KMS-11 (cell line): ENCODE measurements at regions not wholly inside any gene's neighbourhood (a gene's known extent, or its start where the extent isn't known, plus 50 kb on each side); places are given as distances from the start of the nearest gene placed in this dataset.

Experiments used
- H2AFZ ChIP-seq: fragments of 200-600 bp; sonication (generic); 2 replicates; pipeline ENCODE4 v1.6.1; 2016; ENCODE audit warnings: antibody characterized with exemption, mixed run types, low read depth
- H3K27ac ChIP-seq: fragments of 200-600 bp; sonication (generic); 2 replicates; pipeline ENCODE4 v1.6.1; 2016; ENCODE audit warnings: mild to moderate bottlenecking, mixed run types
- H3K27me3 ChIP-seq: fragments of 200-600 bp; sonication (generic); 2 replicates; pipeline ENCODE4 v1.6.1; 2017; ENCODE audit warnings: mild to moderate bottlenecking, low read depth, mixed run types, moderate library complexity; ENCODE audit not compliant: insufficient read depth
- H3K36me3 ChIP-seq: fragments of 200-600 bp; sonication (generic); 2 replicates; pipeline ENCODE4 v1.6.1; 2017; ENCODE audit warnings: mild to moderate bottlenecking, mixed run types; ENCODE audit not compliant: insufficient read depth
- H3K4me1 ChIP-seq: fragments of 200-600 bp; sonication (generic); 2 replicates; pipeline ENCODE4 v1.6.1; 2016; ENCODE audit warnings: mild to moderate bottlenecking, low read depth, mixed run types; ENCODE audit not compliant: poor library complexity, severe bottlenecking
- H3K4me2 ChIP-seq: fragments of 200-600 bp; sonication (generic); 2 replicates; pipeline ENCODE4 v1.7.0; 2016; ENCODE audit warnings: mild to moderate bottlenecking, mixed run types
- H3K4me3 ChIP-seq: fragments of 200-600 bp; sonication (generic); IDR thresholded peaks from 2 replicates; pipeline ENCODE4 v1.6.1; 2017; ENCODE audit warnings: low read depth, low read length, mixed read lengths; ENCODE audit not compliant: insufficient read depth
- H3K79me2 ChIP-seq: fragments of 200-600 bp; sonication (generic); 2 replicates; pipeline ENCODE4 v1.6.1; 2016; ENCODE audit warnings: low read depth, mixed run types; ENCODE audit not compliant: insufficient read depth
- H3K9ac ChIP-seq: fragments of 200-600 bp; sonication (generic); 2 replicates; pipeline ENCODE4 v1.6.1; 2016; ENCODE audit warnings: mild to moderate bottlenecking, mixed run types
- H4K20me1 ChIP-seq: fragments of 200-600 bp; sonication (generic); 2 replicates; pipeline ENCODE4 v1.6.1; 2016; ENCODE audit warnings: mild to moderate bottlenecking, mixed run types; ENCODE audit not compliant: insufficient read depth
- TF ChIP-seq, protein P1 (sequence below): fragments of 200-600 bp; sonication (generic); conservative IDR thresholded peaks from 2 replicates; pipeline ENCODE4 v1.6.1; 2017; ENCODE audit warnings: low read depth, mild to moderate bottlenecking, antibody characterized with exemption, low read length, moderate library complexity, mixed read lengths

DNA sequence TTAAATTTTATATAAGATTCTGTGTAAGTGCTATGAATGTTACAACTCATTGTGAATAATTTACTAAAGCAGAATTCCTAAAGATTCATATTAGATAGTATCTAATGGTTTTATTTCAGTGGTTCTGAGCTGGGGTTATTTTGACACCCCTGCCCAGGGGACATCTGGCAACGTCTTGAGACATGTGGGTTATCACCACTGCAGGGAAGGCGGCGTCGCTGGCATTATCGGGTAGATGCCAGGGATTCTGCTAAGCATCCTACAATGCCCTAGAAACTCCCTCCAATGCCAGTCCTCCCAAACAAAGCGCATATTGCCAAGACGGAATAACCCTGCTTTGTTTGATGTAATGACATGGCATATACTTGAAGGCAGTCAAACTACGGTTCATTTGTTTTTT is 372.3 kb upstream of the ZFHX3 start:
- Histone ChIP-seq H3K9ac (no peak overlapping the region), H3K27me3 (no peaks in the 10 kb centered on the region)

DNA sequence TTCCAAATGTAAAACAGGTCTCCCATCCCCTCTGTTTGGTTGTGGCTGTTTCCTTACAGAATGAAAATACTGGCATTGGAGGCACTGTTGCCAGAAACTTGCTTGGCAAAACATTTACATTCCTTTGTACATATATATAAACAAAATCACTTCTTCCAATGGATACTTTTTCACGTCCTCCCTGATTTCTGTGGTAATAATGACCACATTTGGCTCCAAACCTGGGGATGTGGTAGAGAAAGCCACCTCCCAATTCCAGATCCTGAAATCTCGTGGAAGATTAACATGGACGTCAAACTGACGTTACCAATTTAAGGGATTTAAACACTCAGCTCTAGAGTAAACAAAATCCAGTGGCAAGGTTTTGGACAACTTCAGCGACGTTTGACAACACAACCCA is 370.8 kb upstream of the ZFHX3 start:
- TF ChIP-seq, protein P1, sequence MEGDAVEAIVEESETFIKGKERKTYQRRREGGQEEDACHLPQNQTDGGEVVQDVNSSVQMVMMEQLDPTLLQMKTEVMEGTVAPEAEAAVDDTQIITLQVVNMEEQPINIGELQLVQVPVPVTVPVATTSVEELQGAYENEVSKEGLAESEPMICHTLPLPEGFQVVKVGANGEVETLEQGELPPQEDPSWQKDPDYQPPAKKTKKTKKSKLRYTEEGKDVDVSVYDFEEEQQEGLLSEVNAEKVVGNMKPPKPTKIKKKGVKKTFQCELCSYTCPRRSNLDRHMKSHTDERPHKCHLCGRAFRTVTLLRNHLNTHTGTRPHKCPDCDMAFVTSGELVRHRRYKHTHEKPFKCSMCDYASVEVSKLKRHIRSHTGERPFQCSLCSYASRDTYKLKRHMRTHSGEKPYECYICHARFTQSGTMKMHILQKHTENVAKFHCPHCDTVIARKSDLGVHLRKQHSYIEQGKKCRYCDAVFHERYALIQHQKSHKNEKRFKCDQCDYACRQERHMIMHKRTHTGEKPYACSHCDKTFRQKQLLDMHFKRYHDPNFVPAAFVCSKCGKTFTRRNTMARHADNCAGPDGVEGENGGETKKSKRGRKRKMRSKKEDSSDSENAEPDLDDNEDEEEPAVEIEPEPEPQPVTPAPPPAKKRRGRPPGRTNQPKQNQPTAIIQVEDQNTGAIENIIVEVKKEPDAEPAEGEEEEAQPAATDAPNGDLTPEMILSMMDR = no peak
- H3K9ac ChIP-seq = no peak overlapping the region
- H3K27ac ChIP-seq = no peak overlapping the region
- no peak overlapping the region for H3K4me2 ChIP-seq
- H2AFZ ChIP-seq = no peak overlapping the region
- no peaks in the 10 kb centered on the region for H3K36me3 ChIP-seq
- no peak overlapping the region for H3K4me3 ChIP-seq
- H3K4me1 ChIP-seq = no peaks in the 10 kb centered on the region
- H3K27me3 ChIP-seq = no peaks in the 10 kb centered on the region
- H3K79me2 ChIP-seq = no peaks in the 10 kb centered on the region
- H4K20me1 ChIP-seq = no peaks in the 10 kb centered on the region

More for the DNA sequence above, 372.3 kb upstream of the ZFHX3 start:
- no peaks in the 10 kb centered on the region for H4K20me1 ChIP-seq
- H3K36me3 ChIP-seq = no peaks in the 10 kb centered on the region
- H3K4me1 ChIP-seq = no peaks in the 10 kb centered on the region
- no peak overlapping the region for H3K4me2 ChIP-seq
- H3K27ac ChIP-seq = no peak overlapping the region
- no peak overlapping the region for H2AFZ ChIP-seq
- no peak overlapping the region for H3K4me3 ChIP-seq
- H3K79me2 ChIP-seq = no peaks in the 10 kb centered on the region
- TF ChIP-seq, protein P1 = no peak

DNA sequence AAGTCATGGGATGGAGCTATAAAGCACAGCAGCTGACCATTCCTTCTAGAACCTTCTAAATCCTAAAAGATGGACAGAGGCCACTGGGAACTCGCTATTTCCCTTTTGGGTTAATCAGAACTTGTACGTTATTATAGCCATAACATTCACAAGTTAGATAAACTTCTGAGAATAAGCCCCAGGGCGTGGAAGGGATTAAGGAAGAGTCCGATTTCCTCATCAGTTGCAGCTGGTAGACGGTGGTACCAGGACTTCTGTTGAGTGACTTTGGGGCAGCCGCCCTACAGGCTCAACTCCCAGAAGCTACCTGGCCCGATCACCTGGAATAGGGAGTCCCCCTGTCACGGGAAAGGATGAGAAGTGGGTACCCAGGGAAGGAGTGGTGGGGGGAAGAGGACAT is 370.1 kb upstream of the ZFHX3 start:
- no peak overlapping the region for H3K4me2 ChIP-seq
- TF ChIP-seq, protein P1 = no peak

DNA sequence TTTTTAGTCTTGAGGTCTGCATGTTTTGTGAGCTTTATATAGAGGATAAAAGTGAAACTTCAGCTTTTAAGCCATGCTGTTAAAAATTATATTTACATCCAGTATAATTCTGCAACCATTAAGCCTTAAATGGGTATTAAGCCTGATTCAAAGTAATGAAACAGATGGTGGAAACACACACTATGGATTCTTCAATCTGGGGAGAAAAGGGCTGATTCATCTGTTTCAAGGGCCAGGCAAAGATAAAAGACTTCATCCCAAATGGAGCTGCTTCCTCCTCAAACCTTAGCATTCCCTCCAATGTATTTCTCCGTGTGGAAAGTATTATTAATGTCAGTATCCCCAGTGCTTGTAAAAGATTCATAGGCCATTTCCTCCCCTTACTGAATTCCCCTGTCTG is 367.4 kb upstream of the ZFHX3 start:
- TF ChIP-seq, protein P1 = no peak
- no peaks in the 10 kb centered on the region for H4K20me1 ChIP-seq
- no peak overlapping the region for H3K4me3 ChIP-seq
- no peak overlapping the region for H3K4me2 ChIP-seq
- no peaks in the 10 kb centered on the region for H3K4me1 ChIP-seq
- no peaks in the 10 kb centered on the region for H3K27me3 ChIP-seq
- no peak overlapping the region for H3K9ac ChIP-seq
- no peak overlapping the region for H2AFZ ChIP-seq
- H3K79me2 ChIP-seq = no peaks in the 10 kb centered on the region
- H3K36me3 ChIP-seq = no peaks in the 10 kb centered on the region
- no peak overlapping the region for H3K27ac ChIP-seq

More for the DNA sequence above, 370.1 kb upstream of the ZFHX3 start:
- Histone ChIP-seq H4K20me1 (no peaks in the 10 kb centered on the region), H3K36me3 (no peaks in the 10 kb centered on the region), H3K27me3 (no peaks in the 10 kb centered on the region), H3K9ac (no peak overlapping the region), H3K4me1 (no peaks in the 10 kb centered on the region), H2AFZ (no peak overlapping the region), H3K4me3 (no peak overlapping the region), H3K27ac (no peak overlapping the region), H3K79me2 (no peaks in the 10 kb centered on the region)
